HepG2 (cell line): ENCODE measurements at regions not wholly inside any gene's neighbourhood (a gene's known extent, or its start where the extent isn't known, plus 50 kb on each side); places are given as distances from the start of the nearest gene placed in this dataset.

ENCODE experiments used
- ATAC-seq: fragments of 200-7000 bp; cut with Tn5 transposase; 3 replicates; pipeline ENCODE4 v1.9.1; 2020; ENCODE audit warnings: mild to moderate bottlenecking, moderate library complexity
- BruUV-seq: library from RNA; stranded (reverse); fragments of 400-500 nt; replicated peaks from 2 replicates; lab custom pipeline; 2021; lab: Mats Ljungman, UMichigan
- CTCF ChIA-PET: fragments of 300-600 bp; formaldehyde crosslinking; extraction: SDS; loops from one replicate; lab custom pipeline; 2021; ENCODE audit warnings: low total read pairs, inconsistent platforms, low intra/inter-chr PET ratio; lab: Yijun Ruan, JAX
- POLR2A ChIA-PET: fragments of 350-600 bp; sonication (Branson Sonifier 250); formaldehyde crosslinking; loops from one replicate; lab custom pipeline; 2020; ENCODE audit warnings: antibody characterized with exemption, inconsistent platforms; lab: Yijun Ruan, JAX
- DNase-seq: peaks from one replicate; pipeline ENCODE4 v3.0.0-alpha.2; 2015; ENCODE audit warnings: low spot score
- FAIRE-seq: peaks from 3 replicates; lab custom pipeline; 2011; peaks lifted over from hg19 to GRCh38; lab: Jason Lieb, UNC
- H2AFZ ChIP-seq: one replicate; pipeline ENCODE4 v1.6.1; 2011; ENCODE audit warnings: low read length, inconsistent platforms
- H3K27ac ChIP-seq: fragments of 300-600 bp; 3 replicates; pipeline ENCODE4 v1.8.0; 2011; ENCODE audit warnings: mixed run types, mild to moderate bottlenecking, mixed read lengths, low read length, inconsistent platforms; ENCODE audit not compliant: insufficient read depth; ENCODE audit errors: extremely low read length
- H3K27me3 ChIP-seq, 2 experiments: fragments of 200-600 bp in 1 of 2; 2 replicates in 1 of 2; 3 replicates in 1 of 2; pipeline versions ENCODE4 v1.6.0 to v1.8.0; 2011; ENCODE audit warnings: low read length in 2 of 2, mild to moderate bottlenecking in 2 of 2, moderate library complexity in 2 of 2, inconsistent platforms in 1 of 2; ENCODE audit not compliant: insufficient read depth in 2 of 2, control insufficient read depth in 1 of 2
- H3K36me3 ChIP-seq, 2 experiments: fragments of 200-600 bp in 1 of 2; replicated peaks in 1 of 2; 2 replicates in 1 of 2; 3 replicates in 1 of 2; pipeline versions ENCODE4 v1.5.1 to v1.8.0; 2011; ENCODE audit warnings: low read length in 2 of 2, inconsistent platforms in 1 of 2; ENCODE audit not compliant: insufficient read depth in 2 of 2, control insufficient read depth in 1 of 2
- H3K4me1 ChIP-seq: 2 replicates; pipeline ENCODE4 v1.5.1; 2012; ENCODE audit warnings: low read length, inconsistent platforms; ENCODE audit not compliant: insufficient read depth
- H3K4me2 ChIP-seq: 2 replicates; pipeline ENCODE4 v1.6.0; 2011; ENCODE audit warnings: low read depth, low read length, inconsistent platforms
- H3K4me3 ChIP-seq, 3 experiments: fragments of 200-600 bp in 1 of 3; sonication (generic), shearing (Covaris generic) in 1 of 3; replicated peaks in 1 of 3; 2 replicates each; pipeline ENCODE4 v1.5.1; 2011 to 2016; ENCODE audit warnings: low read length in 3 of 3, inconsistent platforms in 2 of 3, low read depth in 2 of 3, mild to moderate bottlenecking in 2 of 3, control low read depth in 1 of 3, mixed read lengths in 1 of 3; ENCODE audit not compliant: insufficient read depth in 1 of 3
- H3K79me2 ChIP-seq: one replicate; pipeline ENCODE4 v1.6.1; 2011; ENCODE audit warnings: low read length, inconsistent platforms; ENCODE audit not compliant: insufficient read depth
- H3K9ac ChIP-seq: 2 replicates; pipeline ENCODE4 v1.6.0; 2011; ENCODE audit warnings: mild to moderate bottlenecking, low read depth, low read length, inconsistent platforms; ENCODE audit not compliant: insufficient read depth
- H3K9me3 ChIP-seq: 2 replicates; pipeline ENCODE4 v1.5.1; 2012; ENCODE audit warnings: mild to moderate bottlenecking, low read length
- H4K20me1 ChIP-seq: 2 replicates; pipeline ENCODE4 v1.6.0; 2011; ENCODE audit warnings: inconsistent platforms, mild to moderate bottlenecking, low read length, moderate library complexity; ENCODE audit not compliant: insufficient read depth
- CC2D1A ChIP-seq: sonication (generic); formaldehyde crosslinking; IDR thresholded peaks from 2 replicates; pipeline ENCODE4 v1.8.1; 2023; ENCODE audit warnings: mild to moderate bottlenecking, missing genetic modification reagents
- FOXK2 ChIP-seq: fragments of 450-650 bp; IDR thresholded peaks from 2 replicates; pipeline ENCODE4 v1.6.1; 2016
- HNRNPL ChIP-seq: fragments of 200-400 bp; formaldehyde crosslinking; IDR thresholded peaks from 2 replicates; pipeline ENCODE4 v1.6.1; 2017; ENCODE audit warnings: mild to moderate bottlenecking, low read depth, low read length
- LRRFIP1 ChIP-seq: sonication (generic); formaldehyde crosslinking; conservative IDR thresholded peaks from 2 replicates; pipeline ENCODE4 v1.4.0; 2020; ENCODE audit warnings: missing genetic modification reagents
- PRDM10 ChIP-seq: sonication (generic); formaldehyde crosslinking; IDR thresholded peaks from 2 replicates; pipeline ENCODE4 v1.4.0; 2020; ENCODE audit warnings: low read depth, missing genetic modification reagents
- ZBTB38 ChIP-seq: sonication (generic); formaldehyde crosslinking; IDR thresholded peaks from 2 replicates; pipeline ENCODE4 v1.5.1; 2020; ENCODE audit warnings: mild to moderate bottlenecking, missing genetic modification reagents
- ZBTB7A ChIP-seq: sonication (generic); formaldehyde crosslinking; IDR thresholded peaks from 2 replicates; pipeline ENCODE4 v1.8.0; 2022; ENCODE audit warnings: mild to moderate bottlenecking, missing genetic modification reagents
- ZNF121 ChIP-seq: sonication (generic); formaldehyde crosslinking; IDR thresholded peaks from 2 replicates; pipeline ENCODE4 v1.5.0; 2020; ENCODE audit warnings: mild to moderate bottlenecking, missing genetic modification reagents
- ZNF275 ChIP-seq: sonication (generic); formaldehyde crosslinking; IDR thresholded peaks from 2 replicates; pipeline ENCODE4 v1.8.0; 2022; ENCODE audit warnings: missing genetic modification reagents, mild to moderate bottlenecking, inconsistent platforms, borderline replicate concordance
- WGBS: methylation state at CpG from one replicate; pipeline ENCODE4 v1.1.6; 2017; ENCODE audit warnings: low lambda C conversion rate; 5-methylcytosine and 5-hydroxymethylcytosine counted together
- in situ Hi-C: cut with HindIII; loops from 2 replicates; pipeline ENCODE4 v1.10.0; 2017; ENCODE audit warnings: low pct_unique_long_range_greater_than_20kb; ENCODE audit not compliant: extremely low pct_ligation_motif_present
- intact Hi-C: fragments of 100-400 bp; cut with micrococcal nuclease; formaldehyde crosslinking; loops from one replicate; pipeline ENCODE4 v1.10.0; 2022; ENCODE audit not compliant: unreplicated experiment

- CTCF ChIA-PET: no interaction called here
Observed at GRCh38 chr12:87363497-87364084, 665.6 kb downstream of the C12orf50 start.

More at GRCh38 chr12:87363497-87364084, 665.6 kb downstream of the C12orf50 start:
- peaks cover 81% of the 10 kb centered on the region for H3K9me3 ChIP-seq
- DNase-seq (no peak), FAIRE-seq (no peak), ATAC-seq (no peak)
- in situ Hi-C loops (no loop called here), intact Hi-C loops (no loop called here)
- H3K4me1 ChIP-seq: no peaks in the 10 kb centered on the region
- H3K4me3 ChIP-seq: no peak overlapping the region
- 13% methylated on average over 1 of the region's 8 CpGs for WGBS
- H3K27me3 ChIP-seq: no peaks in the 10 kb centered on the region
- no peaks in the 10 kb centered on the region for H4K20me1 ChIP-seq
- no peaks in the 10 kb centered on the region for H3K36me3 ChIP-seq
- POLR2A ChIA-PET: no interaction called here
- no peaks in the 10 kb centered on the region for H3K79me2 ChIP-seq
- BruUV-seq: no TSS peak
- no peak overlapping the region for H2AFZ ChIP-seq
- H3K4me2 ChIP-seq: no peak overlapping the region
- no peak overlapping the region for H3K27ac ChIP-seq
- TF ChIP-seq FOXK2: no peak
- TF ChIP-seq LRRFIP1 (CRISPR knock-in tag): no peak
- no peak for TF ChIP-seq ZBTB38 (CRISPR knock-in tag)
- no peak for TF ChIP-seq ZBTB7A (CRISPR knock-in tag)
- TF ChIP-seq CC2D1A (CRISPR knock-in tag): no peak
- no peak for TF ChIP-seq HNRNPL
- no peak for TF ChIP-seq ZNF275
- TF ChIP-seq ZNF121 (CRISPR knock-in tag): no peak
- TF ChIP-seq PRDM10 (CRISPR knock-in tag): no peak
- H3K9ac ChIP-seq: no peak overlapping the region
